Germinal center (tissue), 1 donor: ENCODE measurements at regions not wholly inside any gene's neighbourhood (a gene's known extent, or its start where the extent isn't known, plus 50 kb on each side); places are given as distances from the start of the nearest gene placed in this dataset.
"Not testable (repeated sequence)": the region's sequence is repeated elsewhere in the genome, so short reads cannot be mapped to it uniquely, and the experiment has no call there.

Source experiments
- DNase-seq: peaks from one replicate; pipeline ENCODE4 v3.0.0; 2012; ENCODE audit warnings: mixed read lengths, low spot score

- DNase-seq = no peak
Measured at GRCh38 chr5:125045646-125046045, 299.2 kb upstream of the ZNF608 start.

DNA sequence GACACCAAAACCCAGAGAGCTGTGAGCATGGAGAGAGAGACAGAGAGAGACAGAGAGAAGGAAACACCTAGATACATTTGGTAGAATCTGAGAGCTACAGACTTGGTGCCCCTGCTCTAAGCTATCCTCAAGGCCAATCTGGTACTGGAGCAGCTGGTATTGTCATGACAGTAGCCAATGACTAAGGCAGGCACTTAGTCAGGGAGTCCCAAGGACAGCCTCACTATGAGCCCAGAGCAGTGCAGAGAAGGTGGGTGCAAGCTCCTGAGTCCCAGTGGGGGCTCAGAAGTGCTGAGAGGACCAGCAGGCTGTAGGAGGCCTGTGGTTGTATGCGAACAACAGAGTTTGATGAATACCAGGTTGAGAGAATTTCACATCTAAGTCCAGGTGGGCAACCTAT, 300.4 kb upstream of the ZNF608 start:
- DNase-seq = no peak

DNA sequence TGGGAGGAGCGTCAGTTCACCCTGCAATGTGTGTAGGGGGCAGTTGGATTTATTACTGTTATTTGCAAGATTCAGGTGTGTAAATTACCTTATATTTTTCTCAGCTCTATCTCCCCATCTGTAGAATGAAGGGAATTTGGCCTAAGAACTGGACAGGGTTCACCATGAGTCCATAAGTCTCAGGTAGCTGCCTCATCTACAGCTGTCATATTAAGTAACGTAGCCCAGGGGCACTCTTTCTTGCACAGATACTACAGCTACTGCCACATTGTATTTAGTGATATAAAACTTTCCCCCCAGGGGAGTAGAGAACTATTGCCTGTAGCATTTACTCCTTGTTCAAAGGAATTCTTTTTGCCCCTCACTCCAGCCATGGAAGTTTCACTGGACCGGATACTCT, 301.4 kb upstream of the ZNF608 start:
- DNase-seq = no peak

GRCh38 chr5:125049721-125050702, 303.6 kb upstream of the ZNF608 start:
- DNase-seq = no peak

GRCh38 chr5:125050926-125051325, 304.5 kb upstream of the ZNF608 start:
- DNase-seq = no peak

DNA sequence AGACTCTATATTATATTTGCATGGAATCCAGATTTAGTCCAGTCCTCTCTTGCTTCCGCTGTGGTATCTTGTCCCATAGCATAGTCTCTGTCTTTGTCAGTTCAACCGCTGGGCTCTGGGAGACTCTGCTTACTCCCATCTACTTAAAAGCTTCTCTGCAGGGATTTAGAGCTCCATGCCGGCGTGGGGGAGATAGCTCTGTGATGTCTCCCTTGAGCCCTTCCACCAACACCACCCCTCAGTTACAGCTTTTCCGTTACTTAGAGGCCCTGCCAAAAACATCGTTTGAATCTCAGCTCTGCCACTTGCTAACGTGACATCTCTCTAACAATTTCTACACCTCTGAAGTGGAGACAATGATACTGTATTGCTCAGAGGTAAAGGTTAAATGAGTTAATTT, 306.1 kb upstream of the ZNF608 start:
- no peak for DNase-seq

- no peak for DNase-seq
Measured at GRCh38 chr5:125053179-125053578, 306.7 kb upstream of the ZNF608 start.

DNA sequence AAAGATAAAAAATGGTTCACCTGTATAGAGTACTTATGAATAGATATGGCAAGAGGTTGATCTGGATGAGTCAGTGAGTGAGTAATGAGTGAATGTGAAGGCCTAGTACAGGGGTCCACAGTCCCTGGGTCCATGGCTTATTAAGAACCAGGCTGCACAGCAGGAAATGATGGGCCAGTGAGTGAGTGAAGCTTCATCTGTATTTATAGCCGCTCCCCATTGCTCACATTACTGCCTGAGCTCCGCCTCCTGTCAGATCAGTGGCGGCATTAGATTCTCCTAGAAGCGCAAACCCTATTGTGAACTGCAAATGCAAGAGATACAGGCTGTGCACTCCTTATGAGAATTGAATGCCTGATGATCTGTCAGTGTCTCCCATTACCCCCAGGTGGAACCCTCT, 307.7 kb upstream of the ZNF608 start:
- no peak for DNase-seq

- no peak for DNase-seq
Measured at GRCh38 chr5:125056671-125057485, 310.4 kb upstream of the ZNF608 start.

- no peak for DNase-seq
Measured at GRCh38 chr5:125057912-125058826, 311.7 kb upstream of the ZNF608 start.

DNA sequence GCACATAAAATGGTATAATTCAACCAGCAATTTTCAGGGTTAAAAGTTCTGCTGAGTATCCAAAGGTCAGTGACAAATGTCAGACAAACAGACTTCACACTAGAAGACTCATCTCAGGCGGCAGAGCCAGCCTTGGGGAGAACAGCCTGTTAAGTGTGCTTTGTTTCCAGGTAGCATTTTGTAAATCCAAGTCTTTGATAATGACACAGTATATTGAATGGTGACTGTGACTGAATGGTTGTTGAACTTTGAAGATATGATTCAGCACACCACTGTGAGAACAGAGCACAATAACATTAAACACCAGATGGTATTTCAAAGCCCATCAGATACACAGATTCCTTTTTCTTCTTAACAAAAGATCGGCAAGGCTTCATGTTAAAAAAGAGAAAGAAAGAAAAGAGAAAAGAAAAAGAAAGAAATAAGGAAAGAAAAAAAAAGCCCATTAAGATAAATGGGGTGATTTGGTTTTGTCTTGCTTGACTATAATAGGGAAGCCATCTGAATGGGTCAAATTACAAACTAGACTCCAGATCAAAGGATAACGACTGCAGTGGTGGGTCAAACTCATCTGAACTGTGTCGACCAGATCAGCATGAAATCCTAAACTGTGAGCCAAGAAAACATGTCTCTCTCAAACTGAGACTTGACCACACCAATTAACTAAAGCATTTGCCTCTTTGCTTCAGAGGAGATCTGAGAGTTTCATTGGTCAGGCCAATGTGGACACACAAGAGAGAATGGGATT, 313.0 kb upstream of the ZNF608 start:
- no peak for DNase-seq

GRCh38 chr5:125061726-125062125, 315.3 kb upstream of the ZNF608 start:
- DNase-seq = no peak

- no peak for DNase-seq
Measured at GRCh38 chr5:125064621-125065438, 318.4 kb upstream of the ZNF608 start.

DNA sequence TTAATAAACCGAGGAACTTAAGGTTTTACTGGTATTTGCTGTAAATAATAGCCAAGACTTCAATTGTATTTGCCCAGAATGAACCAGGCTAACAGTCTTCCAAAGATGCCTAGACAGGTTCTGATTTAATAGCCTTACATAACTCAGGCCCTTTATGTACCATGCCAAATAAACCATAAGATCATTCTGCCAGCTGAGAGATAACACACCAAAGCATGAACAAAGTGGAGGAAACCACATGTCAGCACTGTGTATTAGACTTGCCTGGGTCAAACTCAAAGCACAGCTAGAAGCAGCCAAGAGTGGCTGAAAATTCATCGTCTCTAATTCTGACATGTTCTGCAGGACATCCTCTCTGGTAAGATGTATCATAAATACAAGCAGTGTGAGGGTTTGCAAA, 319.3 kb upstream of the ZNF608 start:
- no peak for DNase-seq

DNA sequence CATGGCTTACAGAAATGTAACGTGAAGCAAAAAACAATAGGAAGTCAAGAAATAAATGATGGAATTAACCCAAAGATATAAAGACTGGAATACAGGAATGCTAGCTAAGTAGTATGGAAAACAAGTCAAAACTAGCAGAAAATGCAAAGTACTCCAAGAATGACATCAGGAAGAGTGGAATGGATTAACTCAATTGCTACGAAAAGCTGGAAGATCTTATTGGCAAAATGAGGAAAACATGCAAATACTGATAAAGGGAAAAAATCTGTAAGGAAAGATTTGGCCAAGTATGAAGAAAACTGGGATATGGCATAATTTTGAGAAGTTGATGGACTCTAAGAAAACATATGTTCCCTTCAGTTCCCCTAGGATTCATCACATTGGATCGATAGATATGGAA, 324.5 kb upstream of the ZNF608 start:
- DNase-seq = no peak

- no peak for DNase-seq
Measured at GRCh38 chr5:125073090-125073489, 326.7 kb upstream of the ZNF608 start.

DNA sequence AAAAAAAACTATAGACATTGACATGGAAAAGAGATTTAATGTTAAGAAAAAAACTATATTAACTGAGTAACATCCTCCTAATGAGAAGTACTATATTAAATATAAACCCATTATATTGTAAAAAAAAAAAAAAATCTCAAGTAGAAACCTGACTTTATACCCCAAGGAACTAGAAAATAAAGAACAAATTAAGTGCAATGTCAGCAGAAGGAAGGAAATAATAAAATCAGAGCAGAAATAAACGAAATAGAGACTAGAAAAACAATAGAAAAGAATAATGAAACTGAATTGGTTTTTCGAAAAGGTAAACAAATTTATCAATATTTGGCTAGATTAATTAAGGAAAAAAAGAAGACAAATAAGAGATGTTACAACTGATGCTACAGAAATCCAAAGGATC, 329.1 kb upstream of the ZNF608 start:
- no peak for DNase-seq

GRCh38 chr5:125079028-125079427, 332.6 kb upstream of the ZNF608 start:
- DNase-seq = not testable (repeated sequence)

- DNase-seq = no peak
Measured at GRCh38 chr5:125081101-125081500, 334.7 kb upstream of the ZNF608 start.

DNA sequence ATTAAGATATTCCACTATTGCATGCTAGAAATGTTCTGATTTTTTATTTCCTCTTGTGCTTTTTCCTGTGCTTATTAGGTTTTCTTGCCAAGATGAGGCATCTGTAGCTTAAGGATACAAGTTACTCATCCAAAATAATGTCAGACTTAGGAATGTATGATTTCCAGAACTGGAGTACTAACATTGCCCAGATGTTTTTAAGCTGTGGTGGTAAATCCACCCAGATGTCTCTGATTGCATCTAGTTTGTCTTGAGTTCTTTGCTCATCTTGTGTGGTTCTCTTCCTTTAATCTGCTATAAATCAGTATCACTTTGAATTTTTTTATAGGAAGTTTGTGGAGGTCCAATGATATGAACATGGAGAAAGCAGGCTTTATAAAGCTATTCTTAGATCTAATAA, 337.5 kb upstream of the ZNF608 start:
- DNase-seq = no peak
